SU-DHL-6 (cell line): ENCODE measurements at regions not wholly inside any gene's neighbourhood (a gene's known extent, or its start where the extent isn't known, plus 50 kb on each side); places are given as distances from the start of the nearest gene placed in this dataset.

Experiments used
- H2AFZ ChIP-seq: fragments of 200-600 bp; sonication (generic); 2 replicates; pipeline ENCODE4 v1.6.1; 2014; ENCODE audit warnings: low read depth, mild to moderate bottlenecking, moderate library complexity, mixed read lengths, antibody characterized with exemption, low read length; ENCODE audit not compliant: severe bottlenecking
- H3F3A ChIP-seq: fragments of 200-600 bp; shearing (Covaris generic); 2 replicates; pipeline ENCODE4 v1.6.0; 2016; ENCODE audit warnings: antibody characterized with exemption, mild to moderate bottlenecking; ENCODE audit not compliant: insufficient read depth
- H3K27ac ChIP-seq: fragments of 200-600 bp; sonication (generic); 2 replicates; pipeline ENCODE4 v1.5.1; 2016; ENCODE audit warnings: low read depth, mild to moderate bottlenecking, low read length, moderate library complexity, mixed read lengths
- H3K27me3 ChIP-seq: fragments of 200-600 bp; sonication (generic), shearing (Covaris generic); 2 replicates; pipeline ENCODE4 v1.6.0; 2014; ENCODE audit warnings: mild to moderate bottlenecking, low read length
- H3K36me3 ChIP-seq: fragments of 200-600 bp; sonication (generic); 2 replicates; pipeline ENCODE4 v1.6.1; 2014; ENCODE audit warnings: mild to moderate bottlenecking, low read length, mixed read lengths
- H3K4me2 ChIP-seq: fragments of 300-600, 200-600 bp; shearing (Covaris generic), sonication (generic); 2 replicates; pipeline ENCODE4 v1.6.0; 2014; ENCODE audit warnings: low read length, low read depth, mild to moderate bottlenecking; ENCODE audit not compliant: poor library complexity, severe bottlenecking
- H3K4me3 ChIP-seq: fragments of 200-600 bp; sonication (generic); 2 replicates; pipeline ENCODE4 v1.5.1; 2014; ENCODE audit warnings: antibody characterized with exemption, low read length, mild to moderate bottlenecking, mixed read lengths; ENCODE audit not compliant: insufficient read depth, poor library complexity, severe bottlenecking
- H3K79me2 ChIP-seq: fragments of 200-600 bp; sonication (generic); 2 replicates; pipeline ENCODE4 v1.6.1; 2014; ENCODE audit warnings: mild to moderate bottlenecking, low read length, moderate library complexity; ENCODE audit not compliant: insufficient read depth
- H3K9ac ChIP-seq: fragments of 200-600 bp; sonication (generic); 2 replicates; pipeline ENCODE4 v1.7.0; 2014; ENCODE audit warnings: mild to moderate bottlenecking, low read length
- H3K9me2 ChIP-seq: fragments of 200-600 bp; sonication (generic); replicated peaks from 2 replicates; pipeline ENCODE4 v1.6.1; 2014; ENCODE audit warnings: low read length; ENCODE audit not compliant: insufficient read depth
- H3K9me3 ChIP-seq: fragments of 200-600 bp; sonication (generic); 2 replicates; pipeline ENCODE4 v1.6.1; 2014; ENCODE audit warnings: low read length, mixed read lengths; ENCODE audit not compliant: insufficient read depth
- H4K20me1 ChIP-seq: fragments of 200-600 bp; sonication (generic); 2 replicates; pipeline ENCODE4 v1.6.1; 2014; ENCODE audit warnings: low read depth, mild to moderate bottlenecking, antibody characterized with exemption, low read length, moderate library complexity, mixed read lengths
- EZH2phosphoT487 ChIP-seq: fragments of 200-600 bp; sonication (generic), shearing (Covaris generic); conservative IDR thresholded peaks from 2 replicates; pipeline ENCODE4 v1.6.1; 2018; ENCODE audit warnings: mild to moderate bottlenecking, antibody characterized with exemption, low read length, moderate library complexity, mixed read lengths
- TF ChIP-seq, protein P1 (sequence below): fragments of 200-600 bp; sonication (generic); IDR thresholded peaks from one replicate; pipeline ENCODE4 v1.5.1; 2017; ENCODE audit warnings: antibody characterized with exemption, mild to moderate bottlenecking, low read length, moderate library complexity; ENCODE audit not compliant: insufficient read depth, poor library complexity, severe bottlenecking

DNA sequence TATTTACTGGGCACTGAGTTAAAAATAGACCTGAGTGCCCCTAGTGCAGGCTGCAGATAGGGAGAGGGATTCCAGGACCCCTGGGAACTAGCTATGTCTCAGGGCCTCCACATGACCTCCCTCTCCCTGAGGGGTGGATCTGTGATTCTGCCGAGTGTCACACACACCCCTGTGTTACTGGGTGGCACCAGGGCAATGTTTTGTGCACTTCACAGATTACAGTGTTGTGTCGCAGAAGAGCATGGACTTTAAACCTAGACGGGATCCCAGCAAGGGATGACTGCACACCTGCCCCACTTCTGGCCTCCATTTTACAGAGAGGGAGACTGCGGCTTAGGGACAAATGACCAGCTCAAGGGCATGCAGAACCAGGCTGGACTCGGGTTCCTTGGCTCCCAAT lies 65.6 kb downstream of the ZFP36L2 start:
- Histone ChIP-seq H3K4me3 (no peak overlapping the region), H3K9ac (no peak overlapping the region), H3K36me3 (no peaks in the 10 kb centered on the region), H3K4me2 (no peak overlapping the region), H3K27ac (no peak overlapping the region), H3K79me2 (no peaks in the 10 kb centered on the region), H3K9me3 (no peaks in the 10 kb centered on the region), H3K9me2 (no peaks in the 10 kb centered on the region), H2AFZ (no peak overlapping the region), H3F3A (no peaks in the 10 kb centered on the region), H3K27me3 (no peaks in the 10 kb centered on the region), H4K20me1 (no peaks in the 10 kb centered on the region)
- TF ChIP-seq EZH2phosphoT487, result no peak
- TF ChIP-seq, protein P1, sequence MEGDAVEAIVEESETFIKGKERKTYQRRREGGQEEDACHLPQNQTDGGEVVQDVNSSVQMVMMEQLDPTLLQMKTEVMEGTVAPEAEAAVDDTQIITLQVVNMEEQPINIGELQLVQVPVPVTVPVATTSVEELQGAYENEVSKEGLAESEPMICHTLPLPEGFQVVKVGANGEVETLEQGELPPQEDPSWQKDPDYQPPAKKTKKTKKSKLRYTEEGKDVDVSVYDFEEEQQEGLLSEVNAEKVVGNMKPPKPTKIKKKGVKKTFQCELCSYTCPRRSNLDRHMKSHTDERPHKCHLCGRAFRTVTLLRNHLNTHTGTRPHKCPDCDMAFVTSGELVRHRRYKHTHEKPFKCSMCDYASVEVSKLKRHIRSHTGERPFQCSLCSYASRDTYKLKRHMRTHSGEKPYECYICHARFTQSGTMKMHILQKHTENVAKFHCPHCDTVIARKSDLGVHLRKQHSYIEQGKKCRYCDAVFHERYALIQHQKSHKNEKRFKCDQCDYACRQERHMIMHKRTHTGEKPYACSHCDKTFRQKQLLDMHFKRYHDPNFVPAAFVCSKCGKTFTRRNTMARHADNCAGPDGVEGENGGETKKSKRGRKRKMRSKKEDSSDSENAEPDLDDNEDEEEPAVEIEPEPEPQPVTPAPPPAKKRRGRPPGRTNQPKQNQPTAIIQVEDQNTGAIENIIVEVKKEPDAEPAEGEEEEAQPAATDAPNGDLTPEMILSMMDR, result no peak

DNA sequence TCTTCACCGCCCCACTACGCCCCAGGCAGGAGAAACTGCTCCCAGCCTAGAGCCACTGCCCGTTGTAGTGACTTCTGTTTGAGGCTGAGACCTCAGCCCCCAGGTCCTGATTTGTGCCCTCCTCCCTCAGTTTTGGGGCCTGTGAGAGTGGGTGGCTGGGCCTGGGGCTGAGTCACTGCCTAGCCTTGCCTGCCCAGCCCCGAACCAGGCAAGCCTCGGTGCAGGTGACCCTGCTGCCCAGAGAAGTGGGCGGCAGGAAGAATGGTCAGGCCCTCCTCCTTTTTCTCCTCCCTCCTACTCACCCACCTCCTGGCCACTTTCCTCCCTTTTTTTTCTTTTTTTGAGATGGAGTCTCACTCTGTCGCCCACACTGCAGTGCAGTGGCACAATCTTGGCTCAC lies 66.6 kb downstream of the ZFP36L2 start:
- no peak overlapping the region for H3K4me2 ChIP-seq
- H4K20me1 ChIP-seq, result no peaks in the 10 kb centered on the region
- H3F3A ChIP-seq, result no peaks in the 10 kb centered on the region
- no peak overlapping the region for H3K27ac ChIP-seq
- no peaks in the 10 kb centered on the region for H3K36me3 ChIP-seq
- H3K27me3 ChIP-seq, result no peaks in the 10 kb centered on the region
- no peak overlapping the region for H3K9ac ChIP-seq
- H3K9me2 ChIP-seq, result no peaks in the 10 kb centered on the region
- H3K79me2 ChIP-seq, result no peaks in the 10 kb centered on the region
- H3K9me3 ChIP-seq, result no peaks in the 10 kb centered on the region
- H3K4me3 ChIP-seq, result no peak overlapping the region
- no peak for TF ChIP-seq EZH2phosphoT487
- TF ChIP-seq, protein P1, result no peak
- H2AFZ ChIP-seq, result no peak overlapping the region

DNA sequence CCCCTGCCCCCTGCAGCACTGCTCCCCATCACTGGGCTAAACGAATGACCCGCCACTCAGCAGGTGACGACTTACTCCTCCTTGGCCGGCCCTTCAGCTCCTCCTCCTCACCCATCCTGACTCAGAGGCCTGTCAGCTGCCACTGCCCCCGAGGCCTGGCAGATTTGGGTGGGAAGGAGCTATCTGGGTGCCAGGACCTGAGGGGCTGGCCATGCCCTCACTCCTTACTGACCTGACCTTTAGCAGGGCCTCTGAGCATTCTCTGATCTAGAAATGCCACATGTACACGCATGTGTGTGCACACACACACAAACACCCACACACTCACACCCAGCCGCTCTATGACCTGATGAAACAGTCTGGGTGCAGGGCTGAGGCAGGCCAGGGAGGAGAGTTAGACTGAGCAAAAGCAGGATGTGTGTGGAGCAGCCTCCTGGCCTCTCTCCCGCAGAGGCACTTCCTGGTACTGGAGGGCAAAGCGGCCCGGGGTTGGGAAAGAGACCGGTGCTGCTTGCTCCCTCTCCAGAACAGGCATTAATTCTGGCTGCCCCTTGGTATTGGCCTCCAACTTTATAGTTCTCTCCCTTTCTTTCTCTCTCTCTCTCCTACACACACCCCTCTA lies 68.0 kb downstream of the ZFP36L2 start:
- Histone ChIP-seq H3K9me3 (no peaks in the 10 kb centered on the region), H4K20me1 (no peaks in the 10 kb centered on the region), H3K27me3 (no peaks in the 10 kb centered on the region), H3K36me3 (no peaks in the 10 kb centered on the region), H2AFZ (no peak overlapping the region), H3F3A (no peaks in the 10 kb centered on the region), H3K4me2 (no peak overlapping the region), H3K9me2 (no peaks in the 10 kb centered on the region), H3K27ac (no peak overlapping the region), H3K79me2 (no peaks in the 10 kb centered on the region), H3K4me3 (no peak overlapping the region), H3K9ac (no peak overlapping the region; the same call in 1 of the 2 replicates)
- TF ChIP-seq EZH2phosphoT487, result no peak
- TF ChIP-seq, protein P1, result no peak
